PFSK-1 (cell line): ENCODE measurements at regions not wholly inside any gene's neighbourhood (a gene's known extent, or its start where the extent isn't known, plus 50 kb on each side); places are given as distances from the start of the nearest gene placed in this dataset.

ENCODE experiments used
- FOXP2 ChIP-seq: optimal IDR thresholded peaks from 2 replicates; pipeline ENCODE3; 2011; ENCODE audit warnings: borderline replicate concordance, control low read depth, inconsistent platforms; ENCODE audit not compliant: insufficient read depth; ENCODE audit errors: extremely low read length, extremely low read depth
- POLR2AphosphoS5 ChIP-seq: IDR thresholded peaks from 2 replicates; pipeline ENCODE4 v1.6.1; 2012; ENCODE audit warnings: low read depth, mild to moderate bottlenecking, control low read depth, low read length, moderate library complexity
- SIN3A ChIP-seq: IDR thresholded peaks from 2 replicates; pipeline ENCODE4 v1.6.1; 2012; ENCODE audit warnings: mild to moderate bottlenecking, low read length, moderate library complexity, borderline replicate concordance; ENCODE audit not compliant: insufficient read depth
- TAF1 ChIP-seq: IDR thresholded peaks from 2 replicates; pipeline ENCODE4 v1.6.1; 2012; ENCODE audit warnings: low read length, control low read depth, borderline replicate concordance; ENCODE audit not compliant: insufficient read depth
- TF ChIP-seq, protein P1 (sequence below), 2 experiments: IDR thresholded peaks; 2 replicates each; pipeline versions ENCODE4 v1.6.1 to v1.8.0; 2011 to 2012; ENCODE audit warnings: low read depth in 2 of 2, low read length in 2 of 2, control low read depth in 1 of 2, inconsistent platforms in 1 of 2, mild to moderate bottlenecking in 1 of 2, moderate library complexity in 1 of 2; ENCODE audit not compliant: insufficient read depth in 1 of 2

DNA sequence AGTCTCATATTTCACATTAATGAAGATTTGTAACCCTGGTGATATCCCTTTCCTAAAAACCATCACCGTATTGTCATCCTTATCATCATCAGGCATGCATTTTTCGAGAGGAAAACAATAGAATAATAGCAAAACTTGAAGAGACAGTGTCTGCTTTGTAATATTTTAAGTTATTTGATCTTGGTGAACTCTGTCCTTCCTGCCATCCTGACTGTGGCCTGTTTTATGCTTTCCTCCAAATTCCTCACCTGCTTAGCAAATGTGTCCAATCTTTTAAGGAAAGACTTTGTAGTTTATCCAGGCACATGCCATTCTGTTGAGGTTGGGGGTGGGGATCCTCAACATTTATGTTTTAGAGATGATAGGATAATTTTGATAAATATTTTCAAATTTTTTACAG is 306.1 kb upstream of the COL8A1 start:
- no peak for TF ChIP-seq FOXP2

DNA sequence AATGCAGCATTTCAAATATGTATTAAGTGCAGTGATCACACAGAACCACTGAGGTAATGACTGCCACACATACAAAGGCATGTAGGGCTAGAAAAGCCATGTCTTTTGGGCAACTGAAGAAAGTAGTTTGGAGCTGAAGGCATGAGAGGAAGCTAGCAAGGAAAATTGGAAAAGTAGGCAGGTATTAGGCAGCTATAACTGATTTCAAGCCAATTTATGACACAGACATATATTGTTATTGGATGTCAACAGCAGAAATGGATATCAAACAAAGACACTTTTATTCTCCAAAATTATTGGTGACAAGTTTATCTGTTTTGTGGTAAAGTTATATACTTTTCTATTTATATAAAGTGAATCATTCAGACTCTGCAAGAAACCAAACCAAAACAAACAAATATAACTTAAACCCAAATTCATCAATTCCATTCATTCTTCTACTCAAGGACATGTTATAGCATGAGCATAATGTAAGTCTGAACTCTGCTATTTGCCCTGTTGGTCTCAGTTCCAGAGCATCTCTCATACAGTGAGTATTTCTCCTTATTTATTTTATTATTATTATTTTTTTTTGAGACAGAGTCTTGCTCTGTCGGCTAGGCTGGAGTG is 307.4 kb upstream of the COL8A1 start:
- TF ChIP-seq, protein P1, sequence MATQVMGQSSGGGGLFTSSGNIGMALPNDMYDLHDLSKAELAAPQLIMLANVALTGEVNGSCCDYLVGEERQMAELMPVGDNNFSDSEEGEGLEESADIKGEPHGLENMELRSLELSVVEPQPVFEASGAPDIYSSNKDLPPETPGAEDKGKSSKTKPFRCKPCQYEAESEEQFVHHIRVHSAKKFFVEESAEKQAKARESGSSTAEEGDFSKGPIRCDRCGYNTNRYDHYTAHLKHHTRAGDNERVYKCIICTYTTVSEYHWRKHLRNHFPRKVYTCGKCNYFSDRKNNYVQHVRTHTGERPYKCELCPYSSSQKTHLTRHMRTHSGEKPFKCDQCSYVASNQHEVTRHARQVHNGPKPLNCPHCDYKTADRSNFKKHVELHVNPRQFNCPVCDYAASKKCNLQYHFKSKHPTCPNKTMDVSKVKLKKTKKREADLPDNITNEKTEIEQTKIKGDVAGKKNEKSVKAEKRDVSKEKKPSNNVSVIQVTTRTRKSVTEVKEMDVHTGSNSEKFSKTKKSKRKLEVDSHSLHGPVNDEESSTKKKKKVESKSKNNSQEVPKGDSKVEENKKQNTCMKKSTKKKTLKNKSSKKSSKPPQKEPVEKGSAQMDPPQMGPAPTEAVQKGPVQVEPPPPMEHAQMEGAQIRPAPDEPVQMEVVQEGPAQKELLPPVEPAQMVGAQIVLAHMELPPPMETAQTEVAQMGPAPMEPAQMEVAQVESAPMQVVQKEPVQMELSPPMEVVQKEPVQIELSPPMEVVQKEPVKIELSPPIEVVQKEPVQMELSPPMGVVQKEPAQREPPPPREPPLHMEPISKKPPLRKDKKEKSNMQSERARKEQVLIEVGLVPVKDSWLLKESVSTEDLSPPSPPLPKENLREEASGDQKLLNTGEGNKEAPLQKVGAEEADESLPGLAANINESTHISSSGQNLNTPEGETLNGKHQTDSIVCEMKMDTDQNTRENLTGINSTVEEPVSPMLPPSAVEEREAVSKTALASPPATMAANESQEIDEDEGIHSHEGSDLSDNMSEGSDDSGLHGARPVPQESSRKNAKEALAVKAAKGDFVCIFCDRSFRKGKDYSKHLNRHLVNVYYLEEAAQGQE (IDR thresholded peaks at IDR 0.05; ENCODE audit: insufficient read depth in 1 of 2, low read depth in 2 of 2, low read length in 2 of 2), result no peak

DNA sequence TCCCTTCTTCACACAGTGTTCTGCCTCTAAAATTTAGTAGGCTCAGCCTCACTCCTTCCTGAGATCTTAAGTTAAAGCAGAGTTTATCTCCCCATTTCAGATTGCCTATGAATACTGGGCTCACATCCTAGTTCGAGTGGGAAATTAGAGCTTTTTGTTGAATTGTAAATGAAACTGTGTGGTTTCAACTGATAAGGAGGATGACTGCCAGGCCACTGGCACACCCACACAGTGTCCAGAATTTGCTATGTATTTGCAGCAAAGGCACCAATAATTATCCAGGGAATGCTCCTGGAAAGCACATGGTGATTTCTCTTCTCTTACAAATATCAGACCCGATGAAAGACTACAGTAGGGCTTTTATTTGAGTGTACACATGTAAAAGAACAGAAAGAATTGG is 308.1 kb upstream of the COL8A1 start:
- no peak for TF ChIP-seq POLR2AphosphoS5

DNA sequence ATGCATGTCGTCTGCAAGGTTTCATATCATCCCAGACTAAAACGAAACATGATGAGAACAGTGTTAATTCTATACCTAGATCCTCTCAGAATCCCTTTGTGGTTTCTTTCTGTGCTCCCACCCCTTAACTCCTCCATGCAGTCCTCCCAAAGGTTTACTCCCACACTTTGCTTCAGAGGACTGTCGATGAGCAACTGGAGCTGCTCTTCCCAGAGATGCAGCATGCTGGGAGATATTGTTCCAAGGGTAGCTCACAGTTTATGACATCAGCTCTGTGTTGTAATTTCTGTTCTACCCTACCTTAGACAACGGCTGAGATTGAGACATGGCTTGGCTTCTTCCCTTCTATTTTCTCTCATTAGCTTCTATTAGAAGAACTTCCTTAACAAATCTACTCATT is 313.0 kb upstream of the COL8A1 start:
- TF ChIP-seq TAF1, result no peak
- no peak for TF ChIP-seq POLR2AphosphoS5
- TF ChIP-seq FOXP2, result no peak
- TF ChIP-seq, protein P1 (IDR thresholded peaks at IDR 0.05; ENCODE audit: insufficient read depth in 1 of 2, low read depth in 2 of 2, low read length in 2 of 2), result no peak
- no peak for TF ChIP-seq SIN3A

DNA sequence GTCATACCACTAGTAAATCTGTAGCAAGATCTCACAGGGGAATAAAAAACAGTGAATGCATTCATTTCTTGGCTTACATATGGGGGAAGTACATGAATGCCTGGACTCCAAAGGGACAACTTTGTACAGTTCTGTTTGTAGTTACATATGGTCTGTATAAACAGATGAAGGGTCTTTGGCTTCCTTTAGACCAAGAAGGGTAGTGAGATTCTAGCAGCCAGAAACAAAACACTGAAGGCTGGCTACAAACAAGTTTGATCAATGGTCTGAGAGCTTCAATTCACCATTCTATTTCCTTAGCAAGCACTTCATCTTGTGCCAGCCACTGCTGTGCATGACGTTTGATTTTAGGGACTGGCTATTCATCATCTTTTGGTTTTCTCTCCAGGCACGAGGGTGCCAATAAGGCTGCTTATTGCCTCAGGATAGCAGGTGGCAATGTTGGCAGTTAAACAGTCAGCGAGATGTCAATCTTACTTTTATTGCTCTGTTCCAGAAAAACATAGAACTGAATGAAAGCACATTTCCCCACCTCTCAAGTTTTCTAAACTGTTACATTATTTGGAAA is 313.7 kb upstream of the COL8A1 start:
- TF ChIP-seq FOXP2 (no peak), SIN3A (no peak), TAF1 (no peak), POLR2AphosphoS5 (no peak)
- TF ChIP-seq, protein P1 (IDR thresholded peaks at IDR 0.05; ENCODE audit: insufficient read depth in 1 of 2, low read depth in 2 of 2, low read length in 2 of 2), result no peak

DNA sequence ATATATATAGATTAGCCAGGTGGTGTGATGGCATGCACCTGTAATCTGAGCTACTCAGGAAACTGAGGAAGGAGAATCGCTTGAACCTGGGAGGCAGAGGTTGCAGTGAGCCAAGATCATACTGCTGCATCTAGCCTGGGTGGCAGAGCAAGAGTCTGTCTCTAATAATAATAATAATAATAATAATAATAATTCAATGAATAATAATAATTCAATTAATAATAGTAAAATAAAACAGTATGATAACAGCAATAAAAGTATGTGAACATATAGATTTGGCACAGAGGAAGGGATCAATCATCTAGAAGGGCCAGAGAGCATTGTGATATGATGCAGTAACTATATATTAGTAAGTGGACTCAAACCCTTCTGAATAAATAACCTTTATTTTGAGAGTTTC is 314.5 kb upstream of the COL8A1 start:
- TF ChIP-seq, protein P1 (IDR thresholded peaks at IDR 0.05; ENCODE audit: insufficient read depth in 1 of 2, low read depth in 2 of 2, low read length in 2 of 2), result no peak
- TF ChIP-seq TAF1, result no peak
